Neural cell (in vitro differentiated cells): ENCODE measurements at regions not wholly inside any gene's neighbourhood (a gene's known extent, or its start where the extent isn't known, plus 50 kb on each side); places are given as distances from the start of the nearest gene placed in this dataset.

Source experiments
- H2AFZ ChIP-seq: fragments of 200-600, 300-800 bp; sonication (generic), shearing (Covaris generic); 2 replicates; pipeline ENCODE4 v1.6.0; 2014; ENCODE audit warnings: low read depth, mild to moderate bottlenecking, antibody characterized with exemption, low read length, moderate library complexity
- H3F3A ChIP-seq: fragments of 200-600 bp; shearing (Covaris generic); 2 replicates; pipeline ENCODE4 v1.6.1; 2016; ENCODE audit warnings: mild to moderate bottlenecking, moderate library complexity, mixed read lengths, antibody characterized with exemption, low read length; ENCODE audit not compliant: insufficient read depth, poor library complexity, severe bottlenecking
- H3K27ac ChIP-seq: fragments of 200-600, 300-800 bp; sonication (generic), shearing (Covaris generic); 2 replicates; pipeline ENCODE4 v1.5.1; 2014; ENCODE audit warnings: mild to moderate bottlenecking, low read length, moderate library complexity
- H3K27me3 ChIP-seq: fragments of 300-800, 200-600 bp; sonication (generic), shearing (Covaris generic); 2 replicates; pipeline ENCODE4 v1.6.0; 2014; ENCODE audit warnings: mild to moderate bottlenecking, low read depth, low read length, moderate library complexity; ENCODE audit not compliant: insufficient read depth
- H3K36me3 ChIP-seq: fragments of 300-800, 200-600 bp; sonication (generic), shearing (Covaris generic); 2 replicates; pipeline ENCODE4 v1.5.1; 2014; ENCODE audit warnings: mild to moderate bottlenecking, antibody characterized with exemption, low read length, moderate library complexity; ENCODE audit not compliant: insufficient read depth
- H3K4me2 ChIP-seq: fragments of 300-800, 200-600 bp; sonication (generic), shearing (Covaris generic); 2 replicates; pipeline ENCODE4 v1.6.0; 2014; ENCODE audit warnings: mild to moderate bottlenecking, low read length
- H3K4me3 ChIP-seq: fragments of 300-800, 200-600 bp; sonication (generic), shearing (Covaris generic); 2 replicates; pipeline ENCODE4 v1.5.1; 2014; ENCODE audit warnings: mild to moderate bottlenecking, low read length, moderate library complexity
- H3K79me2 ChIP-seq: fragments of 200-600 bp; shearing (Covaris generic); replicated peaks from 2 replicates; pipeline ENCODE4 v1.6.0; 2014; ENCODE audit warnings: mild to moderate bottlenecking, low read length, moderate library complexity; ENCODE audit not compliant: insufficient read depth
- H3K9ac ChIP-seq: fragments of 300-800, 200-600 bp; sonication (generic), shearing (Covaris generic); 2 replicates; pipeline ENCODE4 v1.6.1; 2016; ENCODE audit warnings: mild to moderate bottlenecking, low read length, mixed read lengths
- H3K9me2 ChIP-seq: fragments of 200-600 bp; shearing (Covaris generic); 2 replicates; pipeline ENCODE4 v1.6.1; 2016; ENCODE audit warnings: mild to moderate bottlenecking, low read length, mixed read lengths; ENCODE audit not compliant: insufficient read depth
- H3K9me3 ChIP-seq: fragments of 200-600, 300-800 bp; sonication (generic), shearing (Covaris generic); 2 replicates; pipeline ENCODE4 v1.6.1; 2016; ENCODE audit warnings: mild to moderate bottlenecking, mixed run types, low read length, moderate library complexity, mixed read lengths
- H4K20me1 ChIP-seq: fragments of 200-600 bp; shearing (Covaris generic); 2 replicates; pipeline ENCODE4 v1.6.1; 2016; ENCODE audit warnings: mild to moderate bottlenecking, mixed run types; ENCODE audit not compliant: insufficient read depth
- EP300 ChIP-seq: fragments of 450-650 bp; conservative IDR thresholded peaks from 2 replicates; pipeline ENCODE4 v1.6.1; 2014; ENCODE audit warnings: antibody characterized with exemption, mild to moderate bottlenecking, moderate library complexity; ENCODE audit not compliant: poor library complexity, severe bottlenecking
- EZH2 ChIP-seq: fragments of 200-600, 300-800 bp; shearing (Covaris generic), sonication (generic); IDR thresholded peaks from 2 replicates; pipeline ENCODE4 v1.6.1; 2014; ENCODE audit warnings: antibody characterized with exemption, low read length, borderline replicate concordance, mild to moderate bottlenecking; ENCODE audit not compliant: insufficient read depth, poor library complexity, severe bottlenecking
- MXI1 ChIP-seq: fragments of 450-650 bp; conservative IDR thresholded peaks from 2 replicates; pipeline ENCODE4 v1.6.1; 2014; ENCODE audit warnings: antibody characterized with exemption, mild to moderate bottlenecking; ENCODE audit not compliant: poor library complexity, severe bottlenecking
- POLR2AphosphoS5 ChIP-seq: IDR thresholded peaks from 2 replicates; pipeline ENCODE4 v1.6.1; 2012
- RAD21 ChIP-seq: fragments of 450-650 bp; conservative IDR thresholded peaks from 2 replicates; pipeline ENCODE4 v1.6.1; 2014; ENCODE audit warnings: antibody characterized with exemption, mild to moderate bottlenecking, moderate library complexity
- SMC3 ChIP-seq: fragments of 450-650 bp; conservative IDR thresholded peaks from 2 replicates; pipeline ENCODE4 v1.6.1; 2014; ENCODE audit warnings: antibody characterized with exemption, mild to moderate bottlenecking, moderate library complexity; ENCODE audit not compliant: poor library complexity
- TAF1 ChIP-seq: IDR thresholded peaks from 2 replicates; pipeline ENCODE4 v1.6.1; 2012; ENCODE audit warnings: low read depth
- TF ChIP-seq, protein P1 (sequence below): IDR thresholded peaks from 2 replicates; pipeline ENCODE4 v1.6.1; 2012; ENCODE audit warnings: borderline replicate concordance
- TF ChIP-seq, protein P2 (sequence below): fragments of 450-650 bp; IDR thresholded peaks from 2 replicates; pipeline ENCODE4 v1.5.1; 2014; ENCODE audit warnings: antibody characterized with exemption, mild to moderate bottlenecking, moderate library complexity; ENCODE audit not compliant: poor library complexity, severe bottlenecking

GRCh38 chrX:3521396-3521795, 174.9 kb upstream of the MXRA5 start:
- H4K20me1 ChIP-seq = no peaks in the 10 kb centered on the region
- no peaks in the 10 kb centered on the region for H3K36me3 ChIP-seq
- no peaks in the 10 kb centered on the region for H3K9me3 ChIP-seq
- H3K79me2 ChIP-seq = no peaks in the 10 kb centered on the region
- no peaks in the 10 kb centered on the region for H3K27me3 ChIP-seq
- H3K9ac ChIP-seq = no peak overlapping the region
- H3K27ac ChIP-seq = no peak overlapping the region
- H3K4me3 ChIP-seq = no peak overlapping the region
- H3K4me2 ChIP-seq = no peak overlapping the region
- H3F3A ChIP-seq = no peaks in the 10 kb centered on the region
- no peak overlapping the region for H2AFZ ChIP-seq
- H3K9me2 ChIP-seq = no peaks in the 10 kb centered on the region
- TF ChIP-seq RAD21 = no peak
- TF ChIP-seq, protein P1, sequence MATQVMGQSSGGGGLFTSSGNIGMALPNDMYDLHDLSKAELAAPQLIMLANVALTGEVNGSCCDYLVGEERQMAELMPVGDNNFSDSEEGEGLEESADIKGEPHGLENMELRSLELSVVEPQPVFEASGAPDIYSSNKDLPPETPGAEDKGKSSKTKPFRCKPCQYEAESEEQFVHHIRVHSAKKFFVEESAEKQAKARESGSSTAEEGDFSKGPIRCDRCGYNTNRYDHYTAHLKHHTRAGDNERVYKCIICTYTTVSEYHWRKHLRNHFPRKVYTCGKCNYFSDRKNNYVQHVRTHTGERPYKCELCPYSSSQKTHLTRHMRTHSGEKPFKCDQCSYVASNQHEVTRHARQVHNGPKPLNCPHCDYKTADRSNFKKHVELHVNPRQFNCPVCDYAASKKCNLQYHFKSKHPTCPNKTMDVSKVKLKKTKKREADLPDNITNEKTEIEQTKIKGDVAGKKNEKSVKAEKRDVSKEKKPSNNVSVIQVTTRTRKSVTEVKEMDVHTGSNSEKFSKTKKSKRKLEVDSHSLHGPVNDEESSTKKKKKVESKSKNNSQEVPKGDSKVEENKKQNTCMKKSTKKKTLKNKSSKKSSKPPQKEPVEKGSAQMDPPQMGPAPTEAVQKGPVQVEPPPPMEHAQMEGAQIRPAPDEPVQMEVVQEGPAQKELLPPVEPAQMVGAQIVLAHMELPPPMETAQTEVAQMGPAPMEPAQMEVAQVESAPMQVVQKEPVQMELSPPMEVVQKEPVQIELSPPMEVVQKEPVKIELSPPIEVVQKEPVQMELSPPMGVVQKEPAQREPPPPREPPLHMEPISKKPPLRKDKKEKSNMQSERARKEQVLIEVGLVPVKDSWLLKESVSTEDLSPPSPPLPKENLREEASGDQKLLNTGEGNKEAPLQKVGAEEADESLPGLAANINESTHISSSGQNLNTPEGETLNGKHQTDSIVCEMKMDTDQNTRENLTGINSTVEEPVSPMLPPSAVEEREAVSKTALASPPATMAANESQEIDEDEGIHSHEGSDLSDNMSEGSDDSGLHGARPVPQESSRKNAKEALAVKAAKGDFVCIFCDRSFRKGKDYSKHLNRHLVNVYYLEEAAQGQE = no peak

- Histone ChIP-seq H3K9me2 (no peaks in the 10 kb centered on the region), H3K79me2 (no peaks in the 10 kb centered on the region), H3K36me3 (no peaks in the 10 kb centered on the region), H3K4me3 (no peak overlapping the region), H3F3A (no peaks in the 10 kb centered on the region), H3K4me2 (no peak overlapping the region), H3K27ac (no peak overlapping the region), H2AFZ (no peak overlapping the region), H3K27me3 (no peaks in the 10 kb centered on the region), H3K9ac (no peak overlapping the region), H3K9me3 (no peaks in the 10 kb centered on the region), H4K20me1 (no peaks in the 10 kb centered on the region)
- no peak for TF ChIP-seq EP300
- TF ChIP-seq MXI1 = no peak
- no peak for TF ChIP-seq TAF1
- TF ChIP-seq, protein P1 = no peak
- no peak for TF ChIP-seq POLR2AphosphoS5
- no peak for TF ChIP-seq EZH2
- no peak for TF ChIP-seq RAD21
- TF ChIP-seq, protein P2, sequence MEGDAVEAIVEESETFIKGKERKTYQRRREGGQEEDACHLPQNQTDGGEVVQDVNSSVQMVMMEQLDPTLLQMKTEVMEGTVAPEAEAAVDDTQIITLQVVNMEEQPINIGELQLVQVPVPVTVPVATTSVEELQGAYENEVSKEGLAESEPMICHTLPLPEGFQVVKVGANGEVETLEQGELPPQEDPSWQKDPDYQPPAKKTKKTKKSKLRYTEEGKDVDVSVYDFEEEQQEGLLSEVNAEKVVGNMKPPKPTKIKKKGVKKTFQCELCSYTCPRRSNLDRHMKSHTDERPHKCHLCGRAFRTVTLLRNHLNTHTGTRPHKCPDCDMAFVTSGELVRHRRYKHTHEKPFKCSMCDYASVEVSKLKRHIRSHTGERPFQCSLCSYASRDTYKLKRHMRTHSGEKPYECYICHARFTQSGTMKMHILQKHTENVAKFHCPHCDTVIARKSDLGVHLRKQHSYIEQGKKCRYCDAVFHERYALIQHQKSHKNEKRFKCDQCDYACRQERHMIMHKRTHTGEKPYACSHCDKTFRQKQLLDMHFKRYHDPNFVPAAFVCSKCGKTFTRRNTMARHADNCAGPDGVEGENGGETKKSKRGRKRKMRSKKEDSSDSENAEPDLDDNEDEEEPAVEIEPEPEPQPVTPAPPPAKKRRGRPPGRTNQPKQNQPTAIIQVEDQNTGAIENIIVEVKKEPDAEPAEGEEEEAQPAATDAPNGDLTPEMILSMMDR = no peak
- no peak for TF ChIP-seq SMC3
Observed at GRCh38 chrX:3520982-3521381, 174.5 kb upstream of the MXRA5 start.
